ENCODE measurements at regions not wholly inside any gene's neighbourhood (a gene's known extent, or its start where the extent isn't known, plus 50 kb on each side); places are given as distances from the start of the nearest gene placed in this dataset.
"Not testable (repeated sequence)": the region's sequence is repeated elsewhere in the genome, so short reads cannot be mapped to it uniquely, and the experiment has no call there.

DNA sequence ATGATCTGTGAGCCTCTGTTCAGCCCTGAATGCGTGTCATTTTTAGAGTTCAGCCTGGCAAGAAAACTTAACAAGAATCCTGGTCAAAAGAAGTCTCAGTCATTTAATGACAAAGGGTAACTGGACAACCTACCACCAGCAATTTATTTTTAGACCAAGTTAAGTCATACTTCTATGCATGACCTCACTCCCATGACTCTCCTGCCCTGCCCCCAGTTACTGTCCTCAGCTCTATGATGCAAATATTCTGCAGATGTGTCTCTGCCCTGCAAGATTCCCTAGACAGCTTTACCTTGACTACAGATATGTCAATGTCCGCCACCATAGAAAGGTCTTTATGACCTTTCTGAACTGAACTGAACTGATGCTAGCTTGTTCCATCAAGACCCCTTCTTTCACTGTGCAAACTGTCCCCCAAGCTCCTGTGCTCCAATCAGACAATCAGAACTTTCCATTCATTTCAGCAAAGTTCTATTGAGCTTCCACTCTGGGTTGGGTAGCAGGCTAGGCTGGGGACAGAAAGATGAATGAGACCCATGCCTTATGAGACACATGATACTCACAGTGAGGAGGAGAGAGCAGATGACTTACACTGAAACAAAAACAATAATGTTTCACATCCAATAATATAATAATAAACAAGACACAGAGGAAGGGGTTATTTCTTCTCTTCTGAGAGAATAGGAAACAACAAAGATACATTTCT lies 255.7 kb downstream of the NPIPA8 start:
- DNase-seq (ENCODE audit: low spot score); in situ Hi-C loops (cut with MboI; ENCODE audit: low pct_unique_long_range_greater_than_20kb, low sequenced_read_pairs, unreplicated experiment): not testable (repeated sequence)

DNA sequence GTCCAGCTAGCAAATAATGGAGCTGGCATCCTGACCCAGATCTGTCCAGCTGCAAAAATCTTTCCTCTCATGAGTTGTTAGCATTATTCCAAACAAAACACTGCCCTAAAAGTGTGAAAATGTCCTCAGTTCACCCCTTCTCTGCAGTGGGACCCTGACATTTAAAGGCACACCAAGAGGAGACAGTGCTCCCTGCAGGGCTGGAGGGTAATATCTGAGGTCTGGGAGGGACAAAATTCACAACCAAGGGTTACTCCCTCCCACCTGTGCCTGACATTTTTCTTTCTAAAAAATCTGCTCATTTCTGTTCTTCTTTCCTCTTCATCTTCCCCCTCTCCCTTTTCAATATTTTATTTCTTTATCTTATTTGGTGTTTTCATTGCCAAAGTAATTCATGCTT lies 258.6 kb downstream of the NPIPA8 start:
- DNase-seq (ENCODE audit: low spot score); in situ Hi-C loops (cut with MboI; ENCODE audit: low pct_unique_long_range_greater_than_20kb, low sequenced_read_pairs, unreplicated experiment): not testable (repeated sequence)

DNA sequence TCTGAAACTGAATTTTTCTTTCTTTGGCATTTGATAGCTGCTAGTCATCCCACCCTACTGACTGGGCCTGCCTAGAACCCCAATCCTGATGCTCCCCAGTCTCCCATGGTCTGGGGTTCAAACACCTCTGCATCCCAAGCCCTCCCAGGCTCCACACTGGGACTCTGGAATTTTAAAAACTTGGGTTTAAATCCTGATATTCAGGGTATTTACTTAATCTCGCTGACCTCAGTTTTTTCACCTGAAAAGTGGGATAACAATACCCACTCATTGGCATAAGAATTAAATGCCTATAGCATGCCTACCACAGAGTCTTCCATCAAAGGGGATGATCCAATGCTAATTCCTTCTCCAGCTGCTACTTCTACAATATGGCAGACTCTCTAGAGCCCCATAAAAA lies 264.4 kb downstream of the NPIPA8 start:
- TF ChIP-seq, protein P1, sequence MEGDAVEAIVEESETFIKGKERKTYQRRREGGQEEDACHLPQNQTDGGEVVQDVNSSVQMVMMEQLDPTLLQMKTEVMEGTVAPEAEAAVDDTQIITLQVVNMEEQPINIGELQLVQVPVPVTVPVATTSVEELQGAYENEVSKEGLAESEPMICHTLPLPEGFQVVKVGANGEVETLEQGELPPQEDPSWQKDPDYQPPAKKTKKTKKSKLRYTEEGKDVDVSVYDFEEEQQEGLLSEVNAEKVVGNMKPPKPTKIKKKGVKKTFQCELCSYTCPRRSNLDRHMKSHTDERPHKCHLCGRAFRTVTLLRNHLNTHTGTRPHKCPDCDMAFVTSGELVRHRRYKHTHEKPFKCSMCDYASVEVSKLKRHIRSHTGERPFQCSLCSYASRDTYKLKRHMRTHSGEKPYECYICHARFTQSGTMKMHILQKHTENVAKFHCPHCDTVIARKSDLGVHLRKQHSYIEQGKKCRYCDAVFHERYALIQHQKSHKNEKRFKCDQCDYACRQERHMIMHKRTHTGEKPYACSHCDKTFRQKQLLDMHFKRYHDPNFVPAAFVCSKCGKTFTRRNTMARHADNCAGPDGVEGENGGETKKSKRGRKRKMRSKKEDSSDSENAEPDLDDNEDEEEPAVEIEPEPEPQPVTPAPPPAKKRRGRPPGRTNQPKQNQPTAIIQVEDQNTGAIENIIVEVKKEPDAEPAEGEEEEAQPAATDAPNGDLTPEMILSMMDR (IDR thresholded peaks at IDR 0.05; ENCODE audit: extremely low read depth, insufficient read depth, missing control alignments), result no peak
- no peak for DNase-seq (ENCODE audit: low spot score)
- in situ Hi-C loops (cut with MboI; ENCODE audit: low pct_unique_long_range_greater_than_20kb, low sequenced_read_pairs, unreplicated experiment), result no loop called here

DNA sequence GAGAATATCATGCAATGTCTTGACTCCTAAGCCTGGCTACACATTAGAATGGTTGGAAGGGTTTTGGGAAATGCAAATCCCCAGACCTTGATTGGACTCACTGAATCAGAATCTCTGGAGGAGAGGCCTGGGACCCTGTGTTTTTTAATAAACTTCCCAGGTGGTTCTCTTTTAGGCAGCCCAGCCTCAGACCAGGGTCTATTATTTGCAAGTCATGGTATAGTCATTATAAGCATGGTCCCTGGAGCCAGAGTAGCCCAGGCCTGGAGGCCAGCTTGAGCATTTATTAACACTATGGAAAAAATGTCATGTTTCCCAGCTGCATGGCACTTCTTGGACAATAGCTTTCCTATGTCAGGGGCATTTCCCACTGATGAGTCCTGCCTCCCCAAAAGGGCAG lies 266.9 kb downstream of the NPIPA8 start:
- in situ Hi-C loops (cut with MboI; ENCODE audit: low pct_unique_long_range_greater_than_20kb, low sequenced_read_pairs, unreplicated experiment), result no loop called here
- TF ChIP-seq, protein P1 (IDR thresholded peaks at IDR 0.05; ENCODE audit: extremely low read depth, insufficient read depth, missing control alignments), result no peak
- no peak for DNase-seq (ENCODE audit: low spot score)

DNA sequence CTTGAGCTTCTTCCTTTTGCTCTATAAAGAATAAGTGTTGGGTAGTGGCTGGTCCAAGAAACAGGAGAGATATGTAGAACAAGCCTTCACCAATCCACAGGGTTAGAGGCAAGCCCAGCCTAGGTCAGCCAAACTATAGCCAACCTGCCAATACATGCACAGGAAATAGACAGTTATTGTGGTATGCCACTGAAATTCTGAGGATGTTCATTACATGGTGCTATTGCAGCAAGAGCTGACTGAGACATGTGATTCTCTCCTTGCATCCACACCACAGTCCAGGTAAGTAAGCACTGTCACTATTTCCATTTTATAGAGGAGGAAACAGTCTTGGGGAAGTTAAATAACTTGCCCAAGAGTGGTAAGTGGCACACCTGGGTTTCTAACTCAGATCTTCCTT lies 268.1 kb downstream of the NPIPA8 start:
- no peak for DNase-seq (ENCODE audit: low spot score)
- in situ Hi-C loops (cut with MboI; ENCODE audit: low pct_unique_long_range_greater_than_20kb, low sequenced_read_pairs, unreplicated experiment), result no loop called here
- TF ChIP-seq, protein P1 (IDR thresholded peaks at IDR 0.05; ENCODE audit: extremely low read depth, insufficient read depth, missing control alignments), result no peak

DNA sequence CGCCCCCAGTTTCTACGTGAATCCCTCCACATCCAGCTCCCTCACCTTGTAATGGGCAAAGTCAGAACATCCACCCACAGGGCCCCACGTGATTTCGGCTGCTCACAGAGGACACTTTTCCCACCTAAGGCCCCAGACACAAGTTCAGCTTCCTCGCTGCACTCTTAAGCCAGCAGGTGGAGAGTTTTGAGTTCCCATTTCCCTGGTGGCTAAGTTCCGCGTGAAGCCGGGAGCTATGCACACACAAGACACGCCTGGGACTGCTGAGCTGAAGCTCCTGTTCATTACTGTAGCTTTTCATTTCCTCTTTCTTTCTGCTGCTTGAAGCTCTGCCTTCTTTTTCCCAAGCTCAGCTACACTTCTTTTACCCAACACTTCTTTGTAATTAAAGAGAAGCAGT lies 273.8 kb downstream of the NPIPA8 start:
- TF ChIP-seq, protein P1 (IDR thresholded peaks at IDR 0.05; ENCODE audit: extremely low read depth, insufficient read depth, missing control alignments), result no peak
- no peak for DNase-seq (ENCODE audit: low spot score)
- in situ Hi-C loops (cut with MboI; ENCODE audit: low pct_unique_long_range_greater_than_20kb, low sequenced_read_pairs, unreplicated experiment), result no loop called here

DNA sequence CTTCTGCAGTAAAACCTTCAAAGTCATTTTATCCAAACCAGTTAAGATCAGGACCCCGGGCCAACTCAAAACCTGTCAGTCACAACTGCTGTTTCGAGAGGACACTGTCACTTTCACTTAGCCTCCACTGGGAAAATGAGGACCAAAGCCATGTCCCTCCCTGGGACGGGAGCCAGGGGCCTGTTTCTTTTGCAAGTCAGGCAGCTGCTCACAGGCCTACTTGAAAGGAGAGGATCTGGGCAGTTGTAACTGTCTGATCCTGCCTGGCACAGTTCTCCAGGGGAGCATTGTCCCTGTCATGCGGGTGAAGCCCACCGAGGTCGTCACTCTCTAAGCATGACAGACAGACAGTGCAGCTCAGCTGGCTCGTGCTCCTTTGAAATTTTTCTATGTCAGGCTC lies 276.2 kb downstream of the NPIPA8 start:
- DNase-seq (ENCODE audit: low spot score), result no peak
- TF ChIP-seq, protein P1 (IDR thresholded peaks at IDR 0.05; ENCODE audit: extremely low read depth, insufficient read depth, missing control alignments), result no peak
- in situ Hi-C loops (cut with MboI; ENCODE audit: low pct_unique_long_range_greater_than_20kb, low sequenced_read_pairs, unreplicated experiment), result no loop called here

DNA sequence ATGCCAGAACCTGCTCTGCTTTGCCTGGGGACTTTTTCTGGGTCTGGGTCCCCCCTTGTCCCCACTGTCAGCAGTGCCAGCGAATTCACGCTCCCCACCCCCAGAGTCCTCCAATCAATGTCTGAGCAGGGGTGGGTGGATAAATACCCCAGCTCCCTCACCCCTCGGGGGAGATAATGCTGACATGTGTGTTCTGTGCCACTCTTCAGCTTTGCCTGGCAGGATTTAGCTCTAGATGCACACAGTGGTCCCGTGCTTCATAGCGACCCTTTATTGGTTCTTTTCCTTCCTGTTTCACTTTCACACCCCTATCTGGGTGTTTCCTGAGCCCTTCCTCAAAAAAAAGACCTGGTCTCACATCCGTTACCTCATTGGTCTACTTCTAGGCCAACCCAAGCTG lies 277.0 kb downstream of the NPIPA8 start:
- no peak for DNase-seq (ENCODE audit: low spot score)
- in situ Hi-C loops (cut with MboI; ENCODE audit: low pct_unique_long_range_greater_than_20kb, low sequenced_read_pairs, unreplicated experiment), result no loop called here

More for the DNA sequence above, 277.0 kb downstream of the NPIPA8 start:
- TF ChIP-seq, protein P1 (IDR thresholded peaks at IDR 0.05; ENCODE audit: extremely low read depth, insufficient read depth, missing control alignments), result no peak

Data from GM13977 (cell line).